Brain microvascular endothelial cell (primary cell): ENCODE measurements at regions not wholly inside any gene's neighbourhood (a gene's known extent, or its start where the extent isn't known, plus 50 kb on each side); places are given as distances from the start of the nearest gene placed in this dataset.

Source experiments
- DNase-seq: peaks from one replicate; pipeline ENCODE4 v3.0.0-alpha.2; 2020
- H3K27ac ChIP-seq: fragments of 250-450 bp; sonication (Bioruptor Pico); 2 replicates; pipeline ENCODE4 v1.5.1; 2020; ENCODE audit warnings: mild to moderate bottlenecking, moderate library complexity
- H3K27me3 ChIP-seq: fragments of 250-450 bp; sonication (Bioruptor Pico); replicated peaks from 2 replicates; pipeline ENCODE4 v1.5.1; 2020; ENCODE audit warnings: mild to moderate bottlenecking
- H3K36me3 ChIP-seq: fragments of 250-450 bp; sonication (Bioruptor Pico); replicated peaks from 2 replicates; pipeline ENCODE4 v1.5.1; 2020; ENCODE audit warnings: mild to moderate bottlenecking
- H3K4me3 ChIP-seq: 2 replicates; pipeline ENCODE4 v1.5.1; 2011; ENCODE audit warnings: low read depth, mild to moderate bottlenecking, control low read depth, low read length, moderate library complexity
- CTCF ChIP-seq: IDR thresholded peaks from 2 replicates; pipeline ENCODE4 v1.5.1; 2011; ENCODE audit warnings: low read depth, mild to moderate bottlenecking, moderate library complexity, low read length, control low read depth, inconsistent platforms; ENCODE audit errors: missing control alignments
- in situ Hi-C: cut with HindIII; loops from 2 replicates; pipeline ENCODE4 v1.10.0; 2017; ENCODE audit warnings: low sequenced_read_pairs, low pct_ligation_motif_present

GRCh38 chr2:54360055-54360792, 95.9 kb upstream of the SPTBN1 start:
- in situ Hi-C loops: no loop called here
- H3K27me3 ChIP-seq: no peaks in the 10 kb centered on the region
- peak; percentile 76 for DNase-seq
- H3K36me3 ChIP-seq: no peaks in the 10 kb centered on the region
- no peak for TF ChIP-seq CTCF
- no peak overlapping the region for H3K27ac ChIP-seq
- H3K4me3 ChIP-seq: no peak overlapping the region

- Histone ChIP-seq H3K27me3 (no peaks in the 10 kb centered on the region), H3K36me3 (no peaks in the 10 kb centered on the region), H3K27ac (no peak overlapping the region), H3K4me3 (no peak overlapping the region)
- no peak for DNase-seq
- TF ChIP-seq CTCF: no peak
- in situ Hi-C loops: no loop called here
Measured at GRCh38 chr2:54364409-54364808, 91.7 kb upstream of the SPTBN1 start.

- Histone ChIP-seq H3K27me3 (no peaks in the 10 kb centered on the region), H3K36me3 (no peaks in the 10 kb centered on the region), H3K27ac (no peak overlapping the region), H3K4me3 (no peak overlapping the region)
- DNase-seq: no peak
- in situ Hi-C loops: no loop called here
- no peak for TF ChIP-seq CTCF
Measured at GRCh38 chr2:54365661-54366060, 90.5 kb upstream of the SPTBN1 start.

GRCh38 chr2:54366487-54367280, 89.4 kb upstream of the SPTBN1 start:
- Histone ChIP-seq H3K36me3 (no peaks in the 10 kb centered on the region), H3K27me3 (no peaks in the 10 kb centered on the region), H3K27ac (no peak overlapping the region), H3K4me3 (no peak overlapping the region)
- no peak for TF ChIP-seq CTCF
- DNase-seq: no peak
- in situ Hi-C loops: no loop called here

- no peak for TF ChIP-seq CTCF
- in situ Hi-C loops: no loop called here
- Histone ChIP-seq H3K27me3 (no peaks in the 10 kb centered on the region), H3K27ac (no peak overlapping the region), H3K4me3 (no peak overlapping the region), H3K36me3 (no peaks in the 10 kb centered on the region)
- no peak for DNase-seq
Measured at GRCh38 chr2:54370405-54371104, 85.6 kb upstream of the SPTBN1 start.
